ENCODE measurements at regions not wholly inside any gene's neighbourhood (a gene's known extent, or its start where the extent isn't known, plus 50 kb on each side); places are given as distances from the start of the nearest gene placed in this dataset.

GRCh38 chr3:34864011-34864410 lies 775.3 kb upstream of the ARPP21 start:
- 67 to 82% methylated on average over 3 of the region's 3 CpGs for WGBS, 2 donors
- TF ChIP-seq POLR2A (IDR thresholded peaks at IDR 0.05) (no peak), CTCF (IDR thresholded peaks at IDR 0.05) (no peak)
- Histone ChIP-seq H3K4me3 (replicated peaks in 1 of 3) (no peak overlapping the region), H3K4me1 (no peaks in the 10 kb centered on the region), H3K27me3 (no peaks in the 10 kb centered on the region), H3K36me3 (no peaks in the 10 kb centered on the region), H3K27ac (no peak overlapping the region), H3K9me3 (no peaks in the 10 kb centered on the region)
- no peak for DNase-seq
- intact Hi-C loops (cut with DNase I) = no loop called here

GRCh38 chr3:34865346-34865745 lies 774.0 kb upstream of the ARPP21 start:
- TF ChIP-seq CTCF (IDR thresholded peaks at IDR 0.05) (no peak), POLR2A (IDR thresholded peaks at IDR 0.05) (no peak)
- no peak for DNase-seq
- intact Hi-C loops (cut with DNase I) = no loop called here

GRCh38 chr3:34868935-34869334 lies 770.4 kb upstream of the ARPP21 start:
- Histone ChIP-seq H3K4me1 (no peaks in the 10 kb centered on the region), H3K9me3 (no peaks in the 10 kb centered on the region), H3K4me3 (replicated peaks in 1 of 3) (no peak overlapping the region), H3K36me3 (no peaks in the 10 kb centered on the region), H3K27ac (no peak overlapping the region), H3K27me3 (no peaks in the 10 kb centered on the region)
- no peak for DNase-seq
- intact Hi-C loops (cut with DNase I) = no loop called here
- WGBS, 2 donors = 71 to 83% methylated on average over 1 of the region's 1 CpG
- TF ChIP-seq CTCF (IDR thresholded peaks at IDR 0.05) = no peak
- TF ChIP-seq POLR2A (IDR thresholded peaks at IDR 0.05) = no peak

More at GRCh38 chr3:34865346-34865745, 774.0 kb upstream of the ARPP21 start:
- Histone ChIP-seq H3K4me1 (no peaks in the 10 kb centered on the region), H3K27ac (no peak overlapping the region), H3K4me3 (replicated peaks in 1 of 3) (no peak overlapping the region), H3K27me3 (no peaks in the 10 kb centered on the region), H3K9me3 (no peaks in the 10 kb centered on the region), H3K36me3 (no peaks in the 10 kb centered on the region)
- WGBS, 2 donors = 77 to 93% methylated on average over 2 of the region's 2 CpGs

- no peak overlapping the region for H3K4me3 ChIP-seq (replicated peaks in 1 of 3)
- H3K36me3 ChIP-seq = no peaks in the 10 kb centered on the region
- no peak overlapping the region for H3K27ac ChIP-seq
- 73 to 92% methylated on average over 1 of the region's 1 CpG for WGBS, 2 donors
- intact Hi-C loops (cut with DNase I) = no loop called here
- no peak for DNase-seq
- TF ChIP-seq CTCF (IDR thresholded peaks at IDR 0.05) (no peak), POLR2A (IDR thresholded peaks at IDR 0.05) (no peak)
- H3K4me1 ChIP-seq = no peaks in the 10 kb centered on the region
- no peaks in the 10 kb centered on the region for H3K9me3 ChIP-seq
- no peaks in the 10 kb centered on the region for H3K27me3 ChIP-seq
These were observed 769.6 kb upstream of the ARPP21 start for GRCh38 chr3:34869696-34870095.

GRCh38 chr3:34872406-34872805 lies 766.9 kb upstream of the ARPP21 start:
- no peaks in the 10 kb centered on the region for H3K4me1 ChIP-seq
- 90 to 93% methylated on average over 7 of the region's 7 CpGs for WGBS, 2 donors
- no peak overlapping the region for H3K27ac ChIP-seq
- H3K4me3 ChIP-seq (replicated peaks in 1 of 3) = no peak overlapping the region
- no peaks in the 10 kb centered on the region for H3K9me3 ChIP-seq
- no peak for DNase-seq
- intact Hi-C loops (cut with DNase I) = no loop called here
- H3K36me3 ChIP-seq = no peaks in the 10 kb centered on the region
- no peak for TF ChIP-seq POLR2A (IDR thresholded peaks at IDR 0.05)
- no peak for TF ChIP-seq CTCF (IDR thresholded peaks at IDR 0.05)
- H3K27me3 ChIP-seq = no peaks in the 10 kb centered on the region
